ENCODE measurements at regions not wholly inside any gene's neighbourhood (a gene's known extent, or its start where the extent isn't known, plus 50 kb on each side); places are given as distances from the start of the nearest gene placed in this dataset.

DNA sequence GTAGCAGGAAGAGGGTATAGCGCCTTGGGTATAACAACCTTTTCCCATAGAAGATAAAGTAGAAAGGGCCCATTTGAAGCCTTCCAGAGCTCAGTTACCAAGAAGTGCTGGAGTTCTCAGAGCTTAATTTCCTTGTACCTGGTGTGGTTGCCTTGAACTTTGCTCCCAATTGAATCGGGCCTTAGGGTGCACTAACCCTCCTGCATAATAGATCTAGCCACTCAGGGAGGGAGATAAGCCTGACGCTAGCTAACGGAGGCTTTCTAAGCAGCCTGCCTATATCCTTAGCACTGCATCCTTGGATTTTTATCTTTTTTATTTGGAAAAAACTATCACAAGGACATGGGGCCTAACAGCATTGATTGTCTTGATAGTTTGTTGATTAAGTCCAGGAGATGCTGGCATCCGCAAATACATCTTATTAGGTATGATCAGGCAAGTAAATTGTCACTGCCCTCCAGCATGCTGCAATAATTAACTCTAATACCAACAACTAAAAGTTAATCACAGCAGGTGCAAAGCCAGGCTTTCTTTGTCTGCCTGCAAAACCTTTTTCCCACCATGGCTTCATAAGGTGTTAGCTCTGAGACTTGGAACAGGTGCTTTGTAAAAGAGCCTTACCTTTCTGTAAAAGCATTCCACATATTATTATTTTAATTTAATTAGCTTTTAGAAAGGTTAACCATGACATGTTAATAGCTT, 199.4 kb downstream of the SREK1 start:
- Histone ChIP-seq H3K4me3 (ENCODE audit: low read depth, low read length, poor library complexity, severe bottlenecking) (no peak overlapping the region), H3K36me3 (ENCODE audit: insufficient read depth, low read length) (no peaks in the 10 kb centered on the region), H3K9me2 (ENCODE audit: low read depth, low read length) (no peaks in the 10 kb centered on the region), H4K20me1 (ENCODE audit: insufficient read depth, low read length) (no peaks in the 10 kb centered on the region), H3K27me3 (ENCODE audit: insufficient read depth, low read length) (no peaks in the 10 kb centered on the region), H3K27ac (ENCODE audit: low read depth, low read length, poor library complexity, severe bottlenecking) (no peak overlapping the region), H3K79me2 (ENCODE audit: insufficient read depth, low read length) (no peaks in the 10 kb centered on the region), H3K4me1 (ENCODE audit: insufficient read depth, low read length, severe bottlenecking) (no peaks in the 10 kb centered on the region), H3F3A (ENCODE audit: insufficient read depth, low read length) (no peaks in the 10 kb centered on the region), H2AFZ (ENCODE audit: low read length) (no peak overlapping the region), H3K9ac (ENCODE audit: low read length) (no peak overlapping the region), H3K4me2 (ENCODE audit: low read length) (no peak overlapping the region), H3K9me3 (ENCODE audit: low read length) (no peaks in the 10 kb centered on the region)
- TF ChIP-seq EZH2 (IDR thresholded peaks at IDR 0.05; ENCODE audit: borderline replicate concordance, low read length): no peak
- TF ChIP-seq, protein P1, sequence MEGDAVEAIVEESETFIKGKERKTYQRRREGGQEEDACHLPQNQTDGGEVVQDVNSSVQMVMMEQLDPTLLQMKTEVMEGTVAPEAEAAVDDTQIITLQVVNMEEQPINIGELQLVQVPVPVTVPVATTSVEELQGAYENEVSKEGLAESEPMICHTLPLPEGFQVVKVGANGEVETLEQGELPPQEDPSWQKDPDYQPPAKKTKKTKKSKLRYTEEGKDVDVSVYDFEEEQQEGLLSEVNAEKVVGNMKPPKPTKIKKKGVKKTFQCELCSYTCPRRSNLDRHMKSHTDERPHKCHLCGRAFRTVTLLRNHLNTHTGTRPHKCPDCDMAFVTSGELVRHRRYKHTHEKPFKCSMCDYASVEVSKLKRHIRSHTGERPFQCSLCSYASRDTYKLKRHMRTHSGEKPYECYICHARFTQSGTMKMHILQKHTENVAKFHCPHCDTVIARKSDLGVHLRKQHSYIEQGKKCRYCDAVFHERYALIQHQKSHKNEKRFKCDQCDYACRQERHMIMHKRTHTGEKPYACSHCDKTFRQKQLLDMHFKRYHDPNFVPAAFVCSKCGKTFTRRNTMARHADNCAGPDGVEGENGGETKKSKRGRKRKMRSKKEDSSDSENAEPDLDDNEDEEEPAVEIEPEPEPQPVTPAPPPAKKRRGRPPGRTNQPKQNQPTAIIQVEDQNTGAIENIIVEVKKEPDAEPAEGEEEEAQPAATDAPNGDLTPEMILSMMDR (IDR thresholded peaks at IDR 0.05; ENCODE audit: low read length): no peak

DNA sequence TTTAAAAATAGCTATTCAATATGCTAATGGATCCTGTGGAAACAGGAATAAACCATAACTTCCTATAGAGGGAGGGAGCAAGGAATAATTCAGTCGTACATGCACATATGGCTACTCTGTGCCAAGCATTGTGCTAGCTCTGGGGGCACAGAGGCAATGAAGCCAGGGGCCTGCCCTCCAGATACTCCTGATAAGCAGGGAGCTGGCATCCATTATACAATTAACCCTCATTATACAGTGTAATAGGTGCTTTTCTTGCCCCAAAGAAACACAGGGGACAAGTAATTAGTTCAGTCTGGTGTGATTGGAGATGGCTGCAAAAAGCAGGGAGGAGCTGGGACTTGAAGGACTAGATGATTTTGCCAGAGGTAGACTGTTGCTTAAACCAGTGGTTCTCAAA, 200.4 kb downstream of the SREK1 start:
- Histone ChIP-seq H3K27me3 (ENCODE audit: insufficient read depth, low read length) (no peaks in the 10 kb centered on the region), H3K36me3 (ENCODE audit: insufficient read depth, low read length) (no peaks in the 10 kb centered on the region), H3F3A (ENCODE audit: insufficient read depth, low read length) (no peaks in the 10 kb centered on the region), H3K9me3 (ENCODE audit: low read length) (no peaks in the 10 kb centered on the region), H3K9me2 (ENCODE audit: low read depth, low read length) (no peaks in the 10 kb centered on the region), H3K27ac (ENCODE audit: low read depth, low read length, poor library complexity, severe bottlenecking) (no peak overlapping the region), H3K4me2 (ENCODE audit: low read length) (no peak overlapping the region), H4K20me1 (ENCODE audit: insufficient read depth, low read length) (no peaks in the 10 kb centered on the region), H3K79me2 (ENCODE audit: insufficient read depth, low read length) (no peaks in the 10 kb centered on the region), H3K4me3 (ENCODE audit: low read depth, low read length, poor library complexity, severe bottlenecking) (no peak overlapping the region), H3K9ac (ENCODE audit: low read length) (no peak overlapping the region), H3K4me1 (ENCODE audit: insufficient read depth, low read length, severe bottlenecking) (no peaks in the 10 kb centered on the region), H2AFZ (ENCODE audit: low read length) (no peak overlapping the region)
- TF ChIP-seq, protein P1 (IDR thresholded peaks at IDR 0.05; ENCODE audit: low read length): no peak
- TF ChIP-seq EZH2 (IDR thresholded peaks at IDR 0.05; ENCODE audit: borderline replicate concordance, low read length): no peak

- Histone ChIP-seq H3K4me2 (ENCODE audit: low read length) (no peak overlapping the region), H3K9me2 (ENCODE audit: low read depth, low read length) (no peaks in the 10 kb centered on the region), H4K20me1 (ENCODE audit: insufficient read depth, low read length) (no peaks in the 10 kb centered on the region), H3K4me1 (ENCODE audit: insufficient read depth, low read length, severe bottlenecking) (no peaks in the 10 kb centered on the region), H3K27ac (ENCODE audit: low read depth, low read length, poor library complexity, severe bottlenecking) (no peak overlapping the region), H2AFZ (ENCODE audit: low read length) (no peak overlapping the region), H3F3A (ENCODE audit: insufficient read depth, low read length) (no peaks in the 10 kb centered on the region), H3K27me3 (ENCODE audit: insufficient read depth, low read length) (no peaks in the 10 kb centered on the region), H3K36me3 (ENCODE audit: insufficient read depth, low read length) (no peaks in the 10 kb centered on the region), H3K79me2 (ENCODE audit: insufficient read depth, low read length) (no peaks in the 10 kb centered on the region), H3K9ac (ENCODE audit: low read length) (no peak overlapping the region), H3K4me3 (ENCODE audit: low read depth, low read length, poor library complexity, severe bottlenecking) (no peak overlapping the region), H3K9me3 (ENCODE audit: low read length) (no peaks in the 10 kb centered on the region)
- no peak for TF ChIP-seq EZH2 (IDR thresholded peaks at IDR 0.05; ENCODE audit: borderline replicate concordance, low read length)
- TF ChIP-seq, protein P1 (IDR thresholded peaks at IDR 0.05; ENCODE audit: low read length): no peak
These were observed 201.2 kb downstream of the SREK1 start for GRCh38 chr5:66345281-66345680.
